Activated T-helper 2 cell treated with anti-CD3 and anti-CD28 coated beads, Interferon-gamma antibody, Interleukin-2, Interleukin-4, amounts not matched to agents 10 μg/mL and 5 μg/mL and 100 μg/mL, durations not matched to agents 14 hours and 24 hours and 36 hours (primary cell): ENCODE measurements at regions not wholly inside any gene's neighbourhood (a gene's known extent, or its start where the extent isn't known, plus 50 kb on each side); places are given as distances from the start of the nearest gene placed in this dataset.

ENCODE experiments used
- DNase-seq: peaks from one replicate; pipeline ENCODE4 v3.0.0; 2021; ENCODE audit warnings: low spot score
- H3K27ac Mint-ChIP-seq: one replicate; pipeline ENCODE4 v1.8.0; 2021; ENCODE audit warnings: mixed read lengths
- H3K27me3 Mint-ChIP-seq: one replicate; pipeline ENCODE4 v1.8.0; 2021; ENCODE audit warnings: low read depth, mixed read lengths
- H3K36me3 Mint-ChIP-seq: one replicate; pipeline ENCODE4 v1.8.0; 2021; ENCODE audit warnings: low read depth, mixed read lengths
- H3K4me1 Mint-ChIP-seq: one replicate; pipeline ENCODE4 v1.8.0; 2021; ENCODE audit warnings: low read depth, mixed read lengths
- H3K4me3 Mint-ChIP-seq: one replicate; pipeline ENCODE4 v1.8.0; 2021; ENCODE audit warnings: low read depth, mild to moderate bottlenecking, moderate library complexity, mixed read lengths
- H3K9me3 Mint-ChIP-seq: one replicate; pipeline ENCODE4 v1.8.0; 2021; ENCODE audit warnings: mixed read lengths
- intact Hi-C: fragments of 100-400 bp; cut with micrococcal nuclease; formaldehyde crosslinking; loops from one replicate; pipeline ENCODE4 v1.15.1; 2023

DNA sequence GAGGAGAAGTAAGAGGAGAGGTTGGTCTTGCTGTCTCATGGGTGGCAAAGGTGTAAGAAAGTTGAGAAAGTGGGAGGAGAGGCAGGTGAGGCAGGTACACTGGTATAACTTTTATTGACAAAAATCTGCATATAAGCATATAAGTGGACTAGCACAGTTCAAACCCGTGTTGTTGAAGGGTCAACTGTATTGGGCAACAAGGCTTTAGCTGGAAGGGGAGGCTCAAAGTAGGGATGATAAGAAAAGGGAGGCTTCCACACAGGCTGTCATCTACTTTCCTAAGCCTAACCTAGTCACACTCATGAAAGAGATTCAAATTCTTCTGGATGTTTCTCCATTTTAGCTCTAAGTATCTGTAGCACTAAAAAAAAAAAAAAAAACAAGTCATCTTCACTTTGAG, 188.1 kb upstream of the SEMA6D start:
- no peaks in the 10 kb centered on the region for H3K27me3 Mint-ChIP-seq
- H3K9me3 Mint-ChIP-seq, result peaks cover 3% of the 10 kb centered on the region
- H3K4me1 Mint-ChIP-seq, result no peaks in the 10 kb centered on the region
- intact Hi-C loops, result no loop called here
- H3K4me3 Mint-ChIP-seq, result no peak overlapping the region
- no peak for DNase-seq
- no peak overlapping the region for H3K27ac Mint-ChIP-seq
- H3K36me3 Mint-ChIP-seq, result no peaks in the 10 kb centered on the region

DNA sequence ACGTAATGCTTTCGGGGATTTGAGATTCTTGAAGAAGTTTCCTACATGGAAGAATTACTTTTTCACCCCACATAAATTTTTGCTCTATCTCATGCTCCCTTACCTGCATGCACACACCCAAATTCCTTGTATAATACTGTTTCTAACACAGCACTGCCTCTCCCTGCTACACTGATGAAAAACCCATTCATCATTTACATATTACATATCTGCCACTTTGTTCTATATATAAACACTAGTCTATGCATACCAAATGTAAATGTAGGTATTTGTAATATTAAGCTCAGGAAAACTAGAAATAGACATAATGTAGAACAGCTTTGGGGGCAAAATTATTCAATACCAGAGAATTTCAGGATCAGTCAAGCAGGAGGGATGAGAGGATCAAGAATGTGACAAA, 182.6 kb upstream of the SEMA6D start:
- Mint-ChIP-seq H3K27ac (no peak overlapping the region), H3K36me3 (no peaks in the 10 kb centered on the region), H3K4me1 (no peaks in the 10 kb centered on the region), H3K9me3 (peaks cover 7% of the 10 kb centered on the region), H3K27me3 (no peaks in the 10 kb centered on the region), H3K4me3 (no peak overlapping the region)
- no peak for DNase-seq
- intact Hi-C loops, result no loop called here

- intact Hi-C loops, result no loop called here
- no peaks in the 10 kb centered on the region for H3K36me3 Mint-ChIP-seq
Observed at GRCh38 chr15:47541562-47541961, 175.7 kb upstream of the SEMA6D start.

GRCh38 chr15:47542312-47542989, 174.9 kb upstream of the SEMA6D start:
- DNase-seq, result no peak
- Mint-ChIP-seq H3K4me1 (no peaks in the 10 kb centered on the region), H3K27me3 (no peaks in the 10 kb centered on the region), H3K36me3 (no peaks in the 10 kb centered on the region), H3K4me3 (no peak overlapping the region), H3K27ac (no peak overlapping the region), H3K9me3 (no peaks in the 10 kb centered on the region)
- intact Hi-C loops, result no loop called here

More at GRCh38 chr15:47541562-47541961, 175.7 kb upstream of the SEMA6D start:
- no peaks in the 10 kb centered on the region for H3K9me3 Mint-ChIP-seq
- H3K4me1 Mint-ChIP-seq, result no peaks in the 10 kb centered on the region
- no peak overlapping the region for H3K4me3 Mint-ChIP-seq
- no peaks in the 10 kb centered on the region for H3K27me3 Mint-ChIP-seq
- H3K27ac Mint-ChIP-seq, result no peak overlapping the region
- DNase-seq, result no peak

- intact Hi-C loops, result no loop called here
- no peak for DNase-seq
- H3K27ac Mint-ChIP-seq, result no peak overlapping the region
- H3K4me1 Mint-ChIP-seq, result no peaks in the 10 kb centered on the region
- no peaks in the 10 kb centered on the region for H3K27me3 Mint-ChIP-seq
- no peaks in the 10 kb centered on the region for H3K36me3 Mint-ChIP-seq
- H3K4me3 Mint-ChIP-seq, result no peak overlapping the region
- H3K9me3 Mint-ChIP-seq, result no peaks in the 10 kb centered on the region
Observed at GRCh38 chr15:47548231-47548630, 169.1 kb upstream of the SEMA6D start.

DNA sequence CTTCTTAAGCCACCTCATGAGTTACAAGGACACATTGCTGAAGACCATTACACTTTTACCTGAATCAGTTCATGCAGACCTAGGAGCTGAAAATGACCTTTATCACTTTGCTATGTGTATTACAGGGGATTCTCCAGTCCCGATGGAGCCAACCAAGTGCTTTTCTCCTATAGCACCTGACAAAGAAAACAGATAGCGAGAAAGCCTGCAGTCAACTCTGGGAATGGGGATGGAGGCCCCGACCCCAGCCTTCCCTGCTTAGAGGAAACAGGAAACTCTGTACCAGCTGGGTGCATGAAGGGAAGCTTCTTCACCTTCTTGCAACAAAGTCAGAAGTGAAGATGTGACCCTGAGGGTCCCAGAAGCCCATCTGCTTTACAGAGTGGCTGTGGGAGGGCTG, 168.3 kb upstream of the SEMA6D start:
- no peak overlapping the region for H3K4me3 Mint-ChIP-seq
- H3K36me3 Mint-ChIP-seq, result no peaks in the 10 kb centered on the region
- H3K9me3 Mint-ChIP-seq, result no peaks in the 10 kb centered on the region
- no peak overlapping the region for H3K27ac Mint-ChIP-seq
- H3K27me3 Mint-ChIP-seq, result no peaks in the 10 kb centered on the region
- intact Hi-C loops, result no loop called here
- DNase-seq, result no peak
- no peaks in the 10 kb centered on the region for H3K4me1 Mint-ChIP-seq

DNA sequence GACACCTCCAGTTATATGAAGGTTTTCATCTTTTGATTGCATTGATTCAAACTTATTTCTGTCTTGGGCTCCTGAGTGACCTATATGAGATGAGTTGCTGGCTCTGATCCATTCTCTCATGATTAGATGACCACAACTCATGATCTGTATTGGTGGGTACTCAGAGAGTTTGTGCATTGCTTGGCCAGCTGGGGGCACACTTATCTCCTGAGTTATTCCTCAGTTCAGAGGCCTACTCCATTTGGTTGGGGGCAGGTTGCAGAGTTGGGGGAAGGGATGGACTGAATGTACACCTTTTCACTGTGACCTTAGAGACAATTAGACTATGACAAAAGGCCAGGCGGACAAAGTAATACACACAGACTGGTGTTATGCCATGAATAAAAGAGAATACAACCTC, 166.2 kb upstream of the SEMA6D start:
- H3K9me3 Mint-ChIP-seq, result no peaks in the 10 kb centered on the region
- no peaks in the 10 kb centered on the region for H3K27me3 Mint-ChIP-seq
- H3K4me1 Mint-ChIP-seq, result no peaks in the 10 kb centered on the region
- H3K27ac Mint-ChIP-seq, result no peak overlapping the region
- intact Hi-C loops, result no loop called here
- no peaks in the 10 kb centered on the region for H3K36me3 Mint-ChIP-seq
- H3K4me3 Mint-ChIP-seq, result no peak overlapping the region
- no peak for DNase-seq

- no peaks in the 10 kb centered on the region for H3K27me3 Mint-ChIP-seq
- no peaks in the 10 kb centered on the region for H3K9me3 Mint-ChIP-seq
- H3K4me3 Mint-ChIP-seq, result no peak overlapping the region
- no peak overlapping the region for H3K27ac Mint-ChIP-seq
- DNase-seq, result no peak
- no peaks in the 10 kb centered on the region for H3K36me3 Mint-ChIP-seq
- no peaks in the 10 kb centered on the region for H3K4me1 Mint-ChIP-seq
- intact Hi-C loops, result no loop called here
Observed at GRCh38 chr15:47551546-47551945, 165.8 kb upstream of the SEMA6D start.

DNA sequence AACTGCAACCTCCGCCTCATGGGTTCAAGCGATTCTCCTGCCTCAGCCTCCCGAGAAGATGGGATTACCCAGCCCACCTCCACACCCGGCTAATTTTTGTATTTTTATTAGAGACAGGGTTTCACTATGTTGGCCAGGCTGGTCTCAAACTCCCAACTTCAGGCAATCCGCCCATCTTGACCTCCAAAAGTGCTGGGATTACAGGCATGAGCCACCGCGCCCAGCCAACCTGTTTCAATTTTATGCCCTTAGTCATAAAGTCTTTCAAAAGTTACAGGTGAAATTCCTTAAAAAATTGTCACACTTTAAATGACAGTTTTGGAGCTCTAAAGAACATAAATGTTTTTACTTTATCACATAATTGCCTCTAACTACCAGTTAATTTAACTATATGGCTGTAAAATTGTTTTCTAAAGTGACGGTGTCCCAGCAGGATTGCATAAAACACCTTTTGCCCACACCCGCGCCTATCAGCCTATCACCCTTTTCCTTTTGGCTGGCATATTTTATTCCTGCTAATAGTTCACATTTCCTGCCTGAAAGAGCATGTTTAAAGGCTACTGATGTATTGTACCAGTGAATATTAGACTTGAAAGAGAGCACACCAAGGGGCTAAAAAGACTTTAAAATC, 164.2 kb upstream of the SEMA6D start:
- Mint-ChIP-seq H3K27me3 (no peaks in the 10 kb centered on the region), H3K27ac (no peak overlapping the region), H3K4me1 (no peaks in the 10 kb centered on the region), H3K4me3 (no peak overlapping the region), H3K36me3 (no peaks in the 10 kb centered on the region), H3K9me3 (peaks cover 3% of the 10 kb centered on the region)
- intact Hi-C loops, result no loop called here
- DNase-seq, result no peak

DNA sequence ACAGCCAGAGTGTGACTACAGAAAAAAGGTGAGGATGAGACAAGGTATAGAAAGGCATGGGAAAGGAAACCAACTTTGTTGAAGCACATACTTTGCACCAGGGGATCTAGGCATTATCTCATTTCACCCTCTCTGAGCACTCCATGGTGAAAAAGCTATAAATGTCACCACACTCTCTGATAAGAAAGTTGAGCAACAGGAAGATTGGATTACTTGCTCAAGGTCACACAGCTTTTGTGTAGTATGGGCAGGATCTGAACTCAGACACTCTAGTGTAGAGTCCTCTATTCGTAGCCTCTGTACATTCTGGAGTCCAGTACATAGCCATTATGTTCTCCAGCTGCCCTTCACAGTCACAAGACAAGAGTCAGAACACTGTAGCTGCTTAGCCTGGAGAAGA, 163.4 kb upstream of the SEMA6D start:
- no peaks in the 10 kb centered on the region for H3K27me3 Mint-ChIP-seq

DNA sequence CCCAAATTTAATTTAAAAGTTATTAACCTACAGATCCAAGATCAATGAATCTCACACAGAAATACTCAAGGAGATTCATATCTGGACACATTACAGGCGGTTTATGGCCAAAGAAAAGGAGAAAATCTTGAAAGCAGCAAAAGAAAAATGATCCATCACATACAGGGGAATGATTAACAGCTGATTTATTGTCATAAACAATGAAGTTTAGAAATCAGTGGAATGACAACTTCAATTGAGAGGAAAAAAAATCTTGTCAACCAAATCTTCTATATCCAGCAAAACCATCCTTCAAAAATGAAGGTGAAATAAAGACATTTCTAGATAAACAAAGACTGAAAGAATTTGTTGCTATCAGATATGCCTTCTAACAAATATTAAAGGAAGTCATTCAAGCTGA, 156.2 kb upstream of the SEMA6D start:
- H3K36me3 Mint-ChIP-seq, result no peaks in the 10 kb centered on the region
- no peak overlapping the region for H3K27ac Mint-ChIP-seq
- H3K4me3 Mint-ChIP-seq, result no peak overlapping the region
- no peaks in the 10 kb centered on the region for H3K27me3 Mint-ChIP-seq
- no peaks in the 10 kb centered on the region for H3K4me1 Mint-ChIP-seq
- no peak for DNase-seq
- H3K9me3 Mint-ChIP-seq, result peaks cover 33% of the 10 kb centered on the region
- intact Hi-C loops, result no loop called here

More for the DNA sequence above, 163.4 kb upstream of the SEMA6D start:
- DNase-seq, result no peak
- no peaks in the 10 kb centered on the region for H3K36me3 Mint-ChIP-seq
- no peak overlapping the region for H3K27ac Mint-ChIP-seq
- H3K9me3 Mint-ChIP-seq, result peaks cover 10% of the 10 kb centered on the region
- no peaks in the 10 kb centered on the region for H3K4me1 Mint-ChIP-seq
- intact Hi-C loops, result no loop called here
- no peak overlapping the region for H3K4me3 Mint-ChIP-seq

DNA sequence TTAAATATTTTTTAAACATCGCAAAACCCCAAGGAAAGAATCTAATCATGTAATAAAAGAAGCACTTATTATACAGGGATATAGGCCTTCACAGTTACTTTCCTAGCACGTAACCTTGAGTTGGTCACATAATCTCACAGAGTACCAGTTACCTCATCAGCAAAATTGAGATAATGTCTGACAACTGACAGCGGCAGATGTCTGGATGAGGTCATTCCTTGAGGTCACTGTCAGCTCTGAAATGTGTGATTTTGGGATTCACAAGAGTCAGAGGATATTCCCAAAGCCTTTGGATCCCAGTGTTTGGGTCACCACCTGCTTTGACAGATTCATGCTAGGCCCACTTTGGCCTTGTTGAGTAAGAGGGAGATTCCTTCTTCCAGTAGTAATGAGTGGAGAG, 151.4 kb upstream of the SEMA6D start:
- no peaks in the 10 kb centered on the region for H3K36me3 Mint-ChIP-seq
- H3K27me3 Mint-ChIP-seq, result no peaks in the 10 kb centered on the region
- no peak overlapping the region for H3K27ac Mint-ChIP-seq
- H3K9me3 Mint-ChIP-seq, result peaks cover 13% of the 10 kb centered on the region
- DNase-seq, result no peak
- intact Hi-C loops, result no loop called here
- no peaks in the 10 kb centered on the region for H3K4me1 Mint-ChIP-seq
- no peak overlapping the region for H3K4me3 Mint-ChIP-seq

- H3K27ac Mint-ChIP-seq, result no peak overlapping the region
- no peak overlapping the region for H3K4me3 Mint-ChIP-seq
- H3K36me3 Mint-ChIP-seq, result no peaks in the 10 kb centered on the region
- H3K4me1 Mint-ChIP-seq, result no peaks in the 10 kb centered on the region
- DNase-seq, result no peak
- peaks cover 11% of the 10 kb centered on the region for H3K9me3 Mint-ChIP-seq
- no peaks in the 10 kb centered on the region for H3K27me3 Mint-ChIP-seq
- intact Hi-C loops, result no loop called here
Observed at GRCh38 chr15:47566610-47567009, 150.7 kb upstream of the SEMA6D start.
